ENCODE measurements at regions not wholly inside any gene's neighbourhood (a gene's known extent, or its start where the extent isn't known, plus 50 kb on each side); places are given as distances from the start of the nearest gene placed in this dataset.
A peak's percentile ranks its signal among the peaks of the same experiment; 100 is the strongest.
"Not testable (repeated sequence)": the region's sequence is repeated elsewhere in the genome, so short reads cannot be mapped to it uniquely, and the experiment has no call there.

- DNase-seq: no peak
These were observed 50.9 kb upstream of the HSPB3 start for GRCh38 chr5:54404568-54404967.

- no peak for DNase-seq
These were observed 51.5 kb upstream of the HSPB3 start for GRCh38 chr5:54403885-54404416.

GRCh38 chr5:54403121-54403520, 52.4 kb upstream of the HSPB3 start:
- no peak for DNase-seq

GRCh38 chr5:54401515-54401914, 54.0 kb upstream of the HSPB3 start:
- DNase-seq: no peak

- DNase-seq: no peak
These were observed 57.3 kb upstream of the HSPB3 start for GRCh38 chr5:54398191-54398590.

GRCh38 chr5:54397420-54397819, 58.1 kb upstream of the HSPB3 start:
- no peak for DNase-seq

- not testable (repeated sequence) for DNase-seq
These were observed 62.5 kb upstream of the HSPB3 start for GRCh38 chr5:54393007-54393406.

GRCh38 chr5:54390539-54391031, 64.9 kb upstream of the HSPB3 start:
- no peak for DNase-seq

GRCh38 chr5:54390015-54390414, 65.5 kb upstream of the HSPB3 start:
- DNase-seq: peak; percentile 38

- DNase-seq: not testable (repeated sequence)
These were observed 66.1 kb upstream of the HSPB3 start for GRCh38 chr5:54389399-54389798.

GRCh38 chr5:54388811-54389210, 66.7 kb upstream of the HSPB3 start:
- DNase-seq: no peak

- DNase-seq: peak; percentile 84
These were observed 67.1 kb upstream of the HSPB3 start for GRCh38 chr5:54388409-54388808.

- peak; percentile 29 for DNase-seq
These were observed 67.8 kb upstream of the HSPB3 start for GRCh38 chr5:54387659-54388232.

- no peak for DNase-seq
These were observed 68.5 kb upstream of the HSPB3 start for GRCh38 chr5:54387031-54387430.

- no peak for DNase-seq
These were observed 69.5 kb upstream of the HSPB3 start for GRCh38 chr5:54385994-54386393.

- no peak for DNase-seq
These were observed 71.1 kb upstream of the HSPB3 start for GRCh38 chr5:54384356-54384933.

- DNase-seq: no peak
These were observed 71.6 kb upstream of the HSPB3 start for GRCh38 chr5:54383941-54384340.

GRCh38 chr5:54383225-54383901, 72.1 kb upstream of the HSPB3 start:
- DNase-seq: no peak

- DNase-seq: not testable (repeated sequence)
These were observed 70.9 kb upstream of the ARL15 start for GRCh38 chr5:54381319-54381718.

- no peak for DNase-seq
These were observed 69.2 kb upstream of the ARL15 start for GRCh38 chr5:54379590-54379989.

GRCh38 chr5:54378707-54379106, 68.3 kb upstream of the ARL15 start:
- no peak for DNase-seq

- DNase-seq: not testable (repeated sequence)
These were observed 67.0 kb upstream of the ARL15 start for GRCh38 chr5:54377339-54377738.

GRCh38 chr5:54370982-54371381, 60.6 kb upstream of the ARL15 start:
- no peak for DNase-seq

- no peak for DNase-seq
These were observed 57.5 kb upstream of the ARL15 start for GRCh38 chr5:54367844-54368243.

All from hindlimb muscle (tissue), 1 donor.